ENCODE measurements at regions not wholly inside any gene's neighbourhood (a gene's known extent, or its start where the extent isn't known, plus 50 kb on each side); places are given as distances from the start of the nearest gene placed in this dataset.

DNA sequence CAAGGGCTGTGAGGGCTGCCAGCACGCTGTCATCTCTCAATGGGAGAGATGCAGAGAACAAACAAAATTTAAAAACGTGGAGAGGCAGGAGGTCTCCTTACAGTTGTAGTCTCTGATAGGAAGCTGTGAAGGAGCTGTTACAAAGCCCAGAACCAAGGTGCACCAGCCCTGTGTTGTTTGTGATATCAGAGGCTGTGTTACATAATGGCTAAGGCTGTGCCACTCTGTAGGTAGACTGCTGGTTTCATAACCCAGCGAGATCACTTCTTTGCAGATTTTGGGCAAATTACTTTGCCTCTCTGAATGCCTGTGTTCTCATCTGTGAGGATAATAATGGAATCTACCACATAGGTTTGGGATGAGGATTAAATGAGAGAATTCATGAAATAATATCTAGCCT, 1480.7 kb upstream of the WWC1 start (continued):
- TF ChIP-seq CUX1 (IDR thresholded peaks at IDR 0.05; ENCODE audit: insufficient replicate concordance, low read depth, low read length) (no peak), SMAD5 (IDR thresholded peaks at IDR 0.05; ENCODE audit: low read depth) (no peak), LARP7 (IDR thresholded peaks at IDR 0.05) (no peak), ELK1 (IDR thresholded peaks at IDR 0.05; ENCODE audit: low read depth, low read length) (no peak), DPF2 (IDR thresholded peaks at IDR 0.05) (no peak), SMARCA5 (IDR thresholded peaks at IDR 0.05) (no peak), SIN3A (IDR thresholded peaks at IDR 0.05; ENCODE audit: low read depth, low read length) (no peak)

DNA sequence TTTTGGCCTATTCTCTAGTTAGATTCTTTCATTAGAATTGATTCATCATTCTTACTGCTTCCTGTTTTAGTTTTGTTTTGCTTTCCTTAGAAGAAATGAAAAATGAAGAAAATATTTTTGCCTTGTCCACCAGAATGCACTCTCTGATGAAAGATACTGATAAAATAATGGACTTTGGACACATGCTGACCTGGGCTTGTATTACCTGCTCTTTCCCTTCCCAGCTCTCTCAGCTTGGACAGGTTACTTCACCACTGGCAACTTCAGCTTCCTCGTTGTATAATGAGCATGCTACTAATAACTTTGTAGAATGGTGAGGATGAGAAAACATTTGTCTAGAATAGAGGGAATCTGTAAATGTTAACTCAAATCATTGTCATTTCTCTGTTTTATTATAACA, 1468.1 kb upstream of the WWC1 start:
- Histone ChIP-seq H4K20me1 (ENCODE audit: control insufficient read depth, insufficient read depth) (no peaks in the 10 kb centered on the region), H3K4me1 (ENCODE audit: control insufficient read depth, insufficient read depth, low read length) (no peaks in the 10 kb centered on the region), H3K27me3 (replicated peaks in 1 of 2; ENCODE audit: control insufficient read depth in 2 of 2, insufficient read depth in 2 of 2, low read length in 1 of 2) (no peaks in the 10 kb centered on the region), H3K36me3 (ENCODE audit: control insufficient read depth in 2 of 2, insufficient read depth in 2 of 2, low read length in 1 of 2) (no peaks in the 10 kb centered on the region), H3K4me2 (ENCODE audit: control insufficient read depth, insufficient read depth) (no peak overlapping the region), H3K9me3 (replicated peaks; ENCODE audit: control insufficient read depth, insufficient read depth, low read length) (no peaks in the 10 kb centered on the region), H3K27ac (ENCODE audit: control insufficient read depth, insufficient read depth) (no peak overlapping the region), H3K4me3 (no peak overlapping the region), H3K9ac (ENCODE audit: control insufficient read depth, insufficient read depth, low read length) (no peak overlapping the region), H2AFZ (ENCODE audit: control insufficient read depth, low read depth, low read length) (no peak overlapping the region), H3K79me2 (ENCODE audit: control insufficient read depth, insufficient read depth, low read length) (no peaks in the 10 kb centered on the region)
- DNase-seq (ENCODE audit: low read depth, low spot score) (no peak), FAIRE-seq (no peak), ATAC-seq (no peak)
- POLR2A ChIA-PET, result no interaction called here
- BruUV-seq (replicated peaks), result no TSS peak
- CTCF ChIA-PET, result no interaction called here
- SMC1A ChIA-PET (ENCODE audit: uncharacterized antibody, unreplicated experiment), result no interaction called here
- RAD21 ChIA-PET (ENCODE audit: unreplicated experiment), result no interaction called here
- in situ Hi-C loops (cut with MboI) (no loop called here), intact Hi-C loops (cut with micrococcal nuclease; ENCODE audit: unreplicated experiment) (no loop called here)
- 0% methylated on average over 1 of the region's 1 CpG for WGBS (ENCODE audit: insufficient coverage, insufficient replicate concordance, low lambda C conversion rate, missing lambda C conversion rate)
- TF ChIP-seq EZH2 (IDR thresholded peaks at IDR 0.05; ENCODE audit: borderline replicate concordance, control insufficient read depth, low read depth, low read length) (no peak), SREBF1 (IDR thresholded peaks at IDR 0.05; ENCODE audit: low read length) (no peak), CTCF (IDR thresholded peaks at IDR 0.05 in 2 of 3, conservative IDR thresholded peaks at IDR 0.05 in 1 of 3; ENCODE audit: control insufficient read depth in 2 of 3, extremely low read depth in 1 of 3, insufficient read depth in 1 of 3, low read depth in 3 of 3, low read length in 3 of 3) (no peak), NBN (IDR thresholded peaks at IDR 0.05) (no peak), EP300 (IDR thresholded peaks at IDR 0.05; ENCODE audit: borderline replicate concordance in 1 of 2, control insufficient read depth in 1 of 2, low read depth in 2 of 2, low read length in 2 of 2) (no peak), NFXL1 (IDR thresholded peaks at IDR 0.05; ENCODE audit: borderline replicate concordance) (no peak), YBX1 (IDR thresholded peaks at IDR 0.05) (no peak), NFIC (IDR thresholded peaks at IDR 0.05; ENCODE audit: low read depth, low read length) (no peak), NFYB (IDR thresholded peaks at IDR 0.05; ENCODE audit: insufficient read depth, low read depth, low read length) (no peak)

Data from GM12878 (cell line).